ENCODE measurements at regions not wholly inside any gene's neighbourhood (a gene's known extent, or its start where the extent isn't known, plus 50 kb on each side); places are given as distances from the start of the nearest gene placed in this dataset.

- H3K27me3 ChIP-seq (replicated peaks in 1 of 4; ENCODE audit: control insufficient read depth in 3 of 4, extremely low read depth in 1 of 4, insufficient read depth in 3 of 4, low read length in 3 of 4): no peaks in the 10 kb centered on the region
- H3K36me3 ChIP-seq (ENCODE audit: control insufficient read depth in 2 of 4, insufficient read depth in 4 of 4, low read length in 3 of 4): no peaks in the 10 kb centered on the region; a peak in 1 of 8 replicates
- H4K91ac ChIP-seq (replicated peaks; ENCODE audit: insufficient read length, low read length): no peak overlapping the region
- no peak overlapping the region for H2AFZ ChIP-seq (ENCODE audit: low read length)
- no peak overlapping the region for H3K23ac ChIP-seq (ENCODE audit: insufficient read length)
- no peaks in the 10 kb centered on the region for H3K23me2 ChIP-seq (ENCODE audit: low read depth, low read length)
- H4K20me1 ChIP-seq (replicated peaks in 1 of 2; ENCODE audit: control insufficient read depth in 1 of 2, insufficient read depth in 2 of 2, low read length in 2 of 2): no peaks in the 10 kb centered on the region
- no peak overlapping the region for H2BK120ac ChIP-seq (replicated peaks; ENCODE audit: low read depth, low read length)
- H2AK5ac ChIP-seq (ENCODE audit: low read depth, low read length): no peak overlapping the region
- no peak overlapping the region for H3K27ac ChIP-seq (ENCODE audit: low read depth, low read length)
- no peak overlapping the region for H3K4me3 ChIP-seq (ENCODE audit: extremely low read depth in 1 of 4, insufficient read depth in 2 of 4, low read depth in 3 of 4, low read length in 4 of 4)
- H3K79me1 ChIP-seq (ENCODE audit: low read depth, low read length): no peaks in the 10 kb centered on the region
- no peak overlapping the region for H3K18ac ChIP-seq (ENCODE audit: extremely low read depth, low read length)
- no peak overlapping the region for H3K4me2 ChIP-seq (ENCODE audit: insufficient read depth in 1 of 2, low read depth in 2 of 2, low read length in 2 of 2)
- DNase-seq (ENCODE audit: low read depth in 1 of 2, low spot score in 2 of 2): no peak
- ChIA-PET POLR2A (ENCODE audit: partially characterized antibody) (no interaction called here), CTCF (ENCODE audit: partially characterized antibody) (no interaction called here)
- no peak overlapping the region for H3K4ac ChIP-seq (replicated peaks; ENCODE audit: insufficient read length, low read depth, low read length)
- H3K56ac ChIP-seq (replicated peaks; ENCODE audit: insufficient read length, low read depth, low read length): no peak overlapping the region
- H2BK12ac ChIP-seq (ENCODE audit: low read depth, low read length): no peak overlapping the region
- no peak for FAIRE-seq
- no peak overlapping the region for H3K9ac ChIP-seq (replicated peaks in 1 of 4; ENCODE audit: extremely low read depth in 1 of 4, low read depth in 3 of 4, low read length in 3 of 4)
- H2BK15ac ChIP-seq (ENCODE audit: low read length): no peak overlapping the region
- TF ChIP-seq BACH1 (IDR thresholded peaks at IDR 0.05; ENCODE audit: low read length) (no peak), ASH2L (IDR thresholded peaks at IDR 0.05; ENCODE audit: low read length) (no peak), RNF2 (IDR thresholded peaks at IDR 0.05; ENCODE audit: borderline replicate concordance, low read depth, low read length, missing control alignments, poor library complexity, severe bottlenecking) (no peak)
- H2BK20ac ChIP-seq (ENCODE audit: low read length): no peak overlapping the region
- H3K14ac ChIP-seq (ENCODE audit: insufficient read length): no peak overlapping the region
- no peaks in the 10 kb centered on the region for H3K9me3 ChIP-seq (ENCODE audit: insufficient read depth in 2 of 2, low read depth in 1 of 2, low read length in 1 of 2)
- H3K4me1 ChIP-seq (replicated peaks in 1 of 4; ENCODE audit: control insufficient read depth in 3 of 4, insufficient read depth in 4 of 4, low read length in 3 of 4): no peaks in the 10 kb centered on the region
- no peak overlapping the region for H4K8ac ChIP-seq (ENCODE audit: extremely low read depth, insufficient read depth, low read length)
- H4K5ac ChIP-seq (ENCODE audit: insufficient read length, low read depth, low read length): no peak overlapping the region
- no peaks in the 10 kb centered on the region for H3K79me2 ChIP-seq (ENCODE audit: control insufficient read depth in 1 of 2, insufficient read depth in 2 of 2, low read length in 2 of 2)
- no peak overlapping the region for H2BK5ac ChIP-seq (ENCODE audit: low read depth, low read length)
Measured at GRCh38 chr6:119559586-119559985, 210.0 kb upstream of the MAN1A1 start.
